Peyer's patch (tissue), 4 donors: ENCODE measurements at regions not wholly inside any gene's neighbourhood (a gene's known extent, or its start where the extent isn't known, plus 50 kb on each side); places are given as distances from the start of the nearest gene placed in this dataset.
"Not testable (repeated sequence)": the region's sequence is repeated elsewhere in the genome, so short reads cannot be mapped to it uniquely, and the experiment has no call there.

Experiments used
- CTCF ChIP-seq, 6 experiments: fragments of 450-650 bp in 4 of 6; fragments of 200-600 bp in 2 of 6; sonication (generic) in 1 of 6; IDR thresholded peaks; one replicate each; pipeline ENCODE4 v1.5.1; 2017 to 2019; ENCODE audit warnings: antibody characterized with exemption in 6 of 6, mild to moderate bottlenecking in 3 of 6, moderate library complexity in 1 of 6
- POLR2A ChIP-seq, 2 donors: fragments of 450-650 bp; IDR thresholded peaks; one replicate each; pipeline ENCODE4 v1.5.1; 2017; ENCODE audit warnings: antibody characterized with exemption in 2 of 2, mild to moderate bottlenecking in 2 of 2, moderate library complexity in 2 of 2

- TF ChIP-seq POLR2A, CTCF (IDR thresholded peaks at IDR 0.05): not testable (repeated sequence)
Observed at GRCh38 chr2:234876621-234877020, 75.2 kb upstream of the SH3BP4 start.
